HCT116 (cell line): ENCODE measurements at regions not wholly inside any gene's neighbourhood (a gene's known extent, or its start where the extent isn't known, plus 50 kb on each side); places are given as distances from the start of the nearest gene placed in this dataset.

ENCODE experiments used
- ATAC-seq: fragments of 200-7000 bp; cut with Tn5 transposase; 2 replicates; pipeline ENCODE4 v1.9.1; 2020; ENCODE audit warnings: mild to moderate bottlenecking, moderate library complexity
- BruUV-seq: library from RNA; stranded (reverse); fragments of 400-500 nt; replicated peaks from 2 replicates; lab custom pipeline; 2021; lab: Mats Ljungman, UMichigan
- CTCF ChIA-PET: fragments of 300-600 bp; sonication (Branson Sonifier 250); formaldehyde crosslinking; loops from one replicate; lab custom pipeline; 2021; ENCODE audit warnings: antibody characterized with exemption; lab: Charles Lee
- POLR2A ChIA-PET: fragments of 300-600, 350-600 bp; sonication (Branson Sonifier 250); formaldehyde crosslinking; loops from one replicate; lab custom pipeline; 2021; ENCODE audit warnings: antibody characterized with exemption; lab: Charles Lee
- RAD21 ChIA-PET, 2 experiments: fragments of 300-600 bp; sonication (Branson Sonifier 250); formaldehyde crosslinking; loops; one replicate each; lab custom pipeline; 2023; ENCODE audit warnings: low total read pairs in 2 of 2; ENCODE audit not compliant: uncharacterized antibody in 2 of 2, unreplicated experiment in 2 of 2, low non-redundant PET in 1 of 2; lab: Charles Lee
- DNase-seq: peaks from one replicate; pipeline ENCODE4 v3.0.0-alpha.2; 2010; ENCODE audit warnings: low read depth, low spot score
- H2AFZ ChIP-seq: fragments of 200-600 bp; shearing (Covaris generic), sonication (generic); 2 replicates; pipeline ENCODE4 v1.6.1; 2017; ENCODE audit warnings: low read depth, mixed run types, mixed read lengths, antibody characterized with exemption, low read length; ENCODE audit not compliant: poor library complexity, severe bottlenecking
- H3K27ac ChIP-seq: 2 replicates; pipeline ENCODE4 v1.5.1; 2012; ENCODE audit warnings: low read depth, low read length
- H3K27me3 ChIP-seq: fragments of 200-600 bp; sonication (generic); 2 replicates; pipeline ENCODE4 v1.6.1; 2016; ENCODE audit warnings: mixed run types, low read length, mixed read lengths; ENCODE audit not compliant: insufficient read depth
- H3K36me3 ChIP-seq, 2 experiments: fragments of 200-500 bp in 1 of 2; fragments of 200-600 bp in 1 of 2; sonication (Bioruptor generic) in 1 of 2; sonication (generic) in 1 of 2; 2 replicates each; pipeline versions ENCODE4 v1.5.1 to v1.6.1; 2014 to 2016; ENCODE audit warnings: low read length in 2 of 2, inconsistent platforms in 1 of 2, mixed read lengths in 1 of 2, mixed run types in 1 of 2; ENCODE audit not compliant: insufficient read depth in 2 of 2, control insufficient read depth in 1 of 2
- H3K4me1 ChIP-seq, 2 experiments: fragments of 200-600 bp in 1 of 2; sonication (generic) in 1 of 2; 2 replicates each; pipeline versions ENCODE4 v1.5.1 to v1.6.1; 2012 to 2017; ENCODE audit warnings: low read length in 2 of 2, inconsistent platforms in 1 of 2, mild to moderate bottlenecking in 1 of 2, mixed read lengths in 1 of 2, mixed run types in 1 of 2, moderate library complexity in 1 of 2; ENCODE audit not compliant: insufficient read depth in 2 of 2, control insufficient read depth in 1 of 2
- H3K4me2 ChIP-seq: fragments of 200-600 bp; sonication (generic); 2 replicates; pipeline ENCODE4 v1.6.1; 2017; ENCODE audit warnings: mixed run types, low read length, mixed read lengths
- H3K4me3 ChIP-seq, 2 experiments: fragments of 200-600 bp in 1 of 2; sonication (generic) in 1 of 2; replicated peaks in 1 of 2; 2 replicates each; pipeline ENCODE4 v1.5.1; 2011 to 2016; ENCODE audit warnings: low read length in 2 of 2, control low read depth in 1 of 2, low read depth in 1 of 2, mild to moderate bottlenecking in 1 of 2, mixed read lengths in 1 of 2, mixed run types in 1 of 2
- H3K79me2 ChIP-seq: fragments of 200-600 bp; sonication (generic); 2 replicates; pipeline ENCODE4 v1.6.1; 2017; ENCODE audit warnings: mild to moderate bottlenecking, mixed run types, low read length, moderate library complexity, mixed read lengths; ENCODE audit not compliant: insufficient read depth
- H3K9ac ChIP-seq: fragments of 200-600 bp; sonication (generic); 2 replicates; pipeline ENCODE4 v1.6.1; 2016; ENCODE audit warnings: low read length, mixed read lengths
- H3K9me2 ChIP-seq: fragments of 200-600 bp; sonication (generic), shearing (Covaris generic); 2 replicates; pipeline ENCODE4 v1.6.1; 2017; ENCODE audit warnings: mixed run types, mild to moderate bottlenecking, moderate library complexity; ENCODE audit not compliant: insufficient read depth
- H3K9me3 ChIP-seq, 2 experiments: fragments of 200-500 bp in 1 of 2; fragments of 200-600 bp in 1 of 2; sonication (Bioruptor generic) in 1 of 2; sonication (generic) in 1 of 2; 2 replicates each; pipeline ENCODE4 v1.6.1; 2014 to 2017; ENCODE audit warnings: low read length in 2 of 2, mixed read lengths in 2 of 2, inconsistent platforms in 1 of 2, low read depth in 1 of 2, mild to moderate bottlenecking in 1 of 2, mixed run types in 1 of 2, moderate library complexity in 1 of 2; ENCODE audit not compliant: control insufficient read depth in 1 of 2, insufficient read depth in 1 of 2
- H4K20me1 ChIP-seq: fragments of 200-600 bp; sonication (generic), shearing (Covaris generic); 2 replicates; pipeline ENCODE4 v1.6.1; 2017; ENCODE audit warnings: mixed run types, mild to moderate bottlenecking, moderate library complexity; ENCODE audit not compliant: insufficient read depth
- ATF3 ChIP-seq: IDR thresholded peaks from 2 replicates; pipeline ENCODE4 v1.6.1; 2012
- CBX3 ChIP-seq: IDR thresholded peaks from 2 replicates; pipeline ENCODE4 v1.6.1; 2012; ENCODE audit warnings: low read depth
- CTCF ChIP-seq, 3 experiments: fragments of 200-600 bp in 1 of 3; sonication (generic) in 1 of 3; IDR thresholded peaks in 2 of 3; conservative IDR thresholded peaks in 1 of 3; 2 replicates each; pipeline ENCODE4 v1.5.1; 2012 to 2017; ENCODE audit warnings: low read depth in 2 of 3, low read length in 2 of 3, antibody characterized with exemption in 1 of 3, borderline replicate concordance in 1 of 3, control low read depth in 1 of 3, mild to moderate bottlenecking in 1 of 3, mixed read lengths in 1 of 3, mixed run types in 1 of 3, moderate library complexity in 1 of 3; ENCODE audit not compliant: insufficient read depth in 1 of 3
- EGR1 ChIP-seq: IDR thresholded peaks from 2 replicates; pipeline ENCODE4 v1.6.1; 2012; ENCODE audit warnings: low read depth
- ELF1 ChIP-seq: IDR thresholded peaks from 2 replicates; pipeline ENCODE4 v1.6.1; 2012; ENCODE audit warnings: low read depth, borderline replicate concordance
- EZH2 ChIP-seq: fragments of 200-600 bp; sonication (generic); IDR thresholded peaks from 2 replicates; pipeline ENCODE4 v1.6.1; 2017; ENCODE audit warnings: antibody characterized with exemption, mixed run types
- FOSL1 ChIP-seq: IDR thresholded peaks from 2 replicates; pipeline ENCODE4 v1.6.1; 2012; ENCODE audit warnings: low read depth
- MAX ChIP-seq: IDR thresholded peaks from 2 replicates; pipeline ENCODE4 v1.6.1; 2012
- POLR2AphosphoS5 ChIP-seq: IDR thresholded peaks from 2 replicates; pipeline ENCODE4 v1.6.1; 2011; ENCODE audit warnings: mild to moderate bottlenecking, low read depth, low read length, moderate library complexity
- RAD21 ChIP-seq: IDR thresholded peaks from 2 replicates; pipeline ENCODE4 v1.6.1; 2012; ENCODE audit warnings: low read depth, mild to moderate bottlenecking
- REST ChIP-seq: IDR thresholded peaks from 2 replicates; pipeline ENCODE4 v1.6.1; 2012; ENCODE audit warnings: low read depth
- SIN3A ChIP-seq: IDR thresholded peaks from 2 replicates; pipeline ENCODE4 v1.6.1; 2012; ENCODE audit warnings: low read depth
- SP1 ChIP-seq: IDR thresholded peaks from 2 replicates; pipeline ENCODE4 v1.6.1; 2012; ENCODE audit warnings: low read depth
- SRF ChIP-seq: IDR thresholded peaks from 2 replicates; pipeline ENCODE4 v1.6.1; 2012; ENCODE audit warnings: low read depth
- TCF7L2 ChIP-seq: IDR thresholded peaks from 2 replicates; pipeline ENCODE4 v1.7.0; 2011; ENCODE audit warnings: borderline replicate concordance, inconsistent platforms; ENCODE audit not compliant: insufficient read depth, insufficient read length; ENCODE audit errors: extremely low read depth
- ZBTB33 ChIP-seq: IDR thresholded peaks from 2 replicates; pipeline ENCODE4 v1.6.1; 2011; ENCODE audit warnings: mild to moderate bottlenecking, low read length, moderate library complexity; ENCODE audit not compliant: insufficient replicate concordance; ENCODE audit errors: extremely low read depth
- intact Hi-C: fragments of 100-400 bp; cut with micrococcal nuclease; formaldehyde crosslinking; loops from 2 replicates; pipeline ENCODE4 v1.10.0; 2022

- no TSS peak for BruUV-seq
- DNase-seq (no peak), ATAC-seq (no peak)
- ChIA-PET POLR2A (no interaction called here), RAD21 (no interaction called here), CTCF (no interaction called here)
- Histone ChIP-seq H3K79me2 (no peaks in the 10 kb centered on the region), H3K9me3 (no peaks in the 10 kb centered on the region), H2AFZ (no peak overlapping the region), H3K9ac (no peak overlapping the region), H3K27ac (no peak overlapping the region)
- intact Hi-C loops, result no loop called here
- TF ChIP-seq FOSL1 (no peak), CTCF (IDR thresholded peaks at IDR 0.05 in 2 of 3, conservative IDR thresholded peaks at IDR 0.05 in 1 of 3; ENCODE audit: borderline replicate concordance in 1 of 3, insufficient read depth in 1 of 3, low read depth in 2 of 3, low read length in 2 of 3) (no peak), CBX3 (no peak), ATF3 (no peak), ZBTB33 (no peak), SIN3A (no peak), EZH2 (no peak), MAX (no peak), REST (no peak), SRF (no peak), RAD21 (no peak), SP1 (no peak), EGR1 (no peak), ELF1 (no peak), POLR2AphosphoS5 (no peak), TCF7L2 (no peak)
- TF ChIP-seq, all 23 proteins: peak for 0
- no peaks in the 10 kb centered on the region for H4K20me1 ChIP-seq
- no peaks in the 10 kb centered on the region for H3K9me2 ChIP-seq
- no peaks in the 10 kb centered on the region for H3K36me3 ChIP-seq
- no peaks in the 10 kb centered on the region for H3K27me3 ChIP-seq
- H3K4me2 ChIP-seq, result no peak overlapping the region
- H3K4me1 ChIP-seq, result no peaks in the 10 kb centered on the region
- no peak overlapping the region for H3K4me3 ChIP-seq
Observed at GRCh38 chr2:56666777-56667176, 483.0 kb downstream of the CCDC85A start.
